ENCODE measurements at regions not wholly inside any gene's neighbourhood (a gene's known extent, or its start where the extent isn't known, plus 50 kb on each side); places are given as distances from the start of the nearest gene placed in this dataset. TPM values are rescaled to one million over a fixed set of nuclear protein-coding genes. Genes with fewer than 3 reads are reported as not detected.
"Not testable (repeated sequence)": the region's sequence is repeated elsewhere in the genome, so short reads cannot be mapped to it uniquely, and the experiment has no call there.

GRCh38 chr15:22303112-22303511 lies 155.6 kb upstream of the GOLGA6L22 start:
- not testable (repeated sequence) for H3K4ac ChIP-seq (ENCODE audit: low read length); H3K27ac ChIP-seq (replicated peaks; ENCODE audit: low read length); H3K18ac ChIP-seq (ENCODE audit: low read length); H3K23ac ChIP-seq (ENCODE audit: low read depth, low read length, poor library complexity); H2BK12ac ChIP-seq (ENCODE audit: low read length); DNase-seq (ENCODE audit: low spot score); H3K14ac ChIP-seq (ENCODE audit: low read length); H4K91ac ChIP-seq (ENCODE audit: low read depth, low read length, poor library complexity); H3K9ac ChIP-seq (ENCODE audit: low read depth, low read length, poor library complexity); H2BK5ac ChIP-seq (ENCODE audit: low read length); H3K27me3 ChIP-seq (ENCODE audit: control insufficient read depth in 3 of 3, insufficient read depth in 3 of 3, low read depth in 1 of 3, low read length in 3 of 3); H3K4me1 ChIP-seq (ENCODE audit: control insufficient read depth in 2 of 2, insufficient read depth in 1 of 2, low read depth in 1 of 2, low read length in 2 of 2); H4K8ac ChIP-seq (ENCODE audit: low read depth, low read length); H2BK15ac ChIP-seq (ENCODE audit: low read length); H3K9me3 ChIP-seq (replicated peaks in 1 of 2; ENCODE audit: control insufficient read depth in 2 of 2, insufficient read depth in 1 of 2, low read depth in 1 of 2, low read length in 2 of 2); H2AK5ac ChIP-seq (ENCODE audit: low read depth, low read length); H3K4me2 ChIP-seq (ENCODE audit: insufficient read depth, low read length, poor library complexity, severe bottlenecking); H2AFZ ChIP-seq (ENCODE audit: low read length); H2BK120ac ChIP-seq (ENCODE audit: low read depth, low read length); H3K36me3 ChIP-seq (replicated peaks in 1 of 2; ENCODE audit: control insufficient read depth in 2 of 2, insufficient read depth in 2 of 2, low read length in 2 of 2); H3K79me1 ChIP-seq (ENCODE audit: low read depth, low read length); H3K4me3 ChIP-seq (ENCODE audit: low read length in 2 of 2)
- no CpG with 5 or more reads among the region's 1 CpG for WGBS, 2 donors (ENCODE audit: extremely low coverage in 2 of 2, insufficient read length in 2 of 2, insufficient replicate concordance in 1 of 2)

Small RNAs in the stretch of these regions (small RNA-seq; reads per million reads assigned to genes)
- not detected for gene MIR1268A (ENCODE audit: insufficient read depth)

Measured in neuronal stem cell (in vitro differentiated cells).